Upper lobe of right lung (tissue), 1 donor: ENCODE measurements at regions not wholly inside any gene's neighbourhood (a gene's known extent, or its start where the extent isn't known, plus 50 kb on each side); places are given as distances from the start of the nearest gene placed in this dataset.

ENCODE experiments used
- ATAC-seq: fragments of 200-7000 bp; cut with Tn5 transposase; one replicate; pipeline ENCODE4 v1.9.1; 2020; ENCODE audit warnings: mild to moderate bottlenecking, moderate library complexity
- DNase-seq: peaks from one replicate; pipeline ENCODE4 v3.0.0-alpha.2; 2020
- H3K27ac ChIP-seq: fragments of 200-600 bp; one replicate; pipeline ENCODE4 v1.8.0; 2022
- H3K27me3 ChIP-seq: fragments of 200-600 bp; one replicate; pipeline ENCODE4 v1.8.0; 2022; ENCODE audit warnings: mild to moderate bottlenecking
- H3K36me3 ChIP-seq: fragments of 200-600 bp; one replicate; pipeline ENCODE4 v1.8.0; 2022
- H3K4me1 ChIP-seq: fragments of 200-600 bp; one replicate; pipeline ENCODE4 v1.8.0; 2022
- H3K4me3 ChIP-seq: fragments of 200-600 bp; one replicate; pipeline ENCODE4 v1.8.0; 2022; ENCODE audit warnings: mild to moderate bottlenecking
- H3K9me3 ChIP-seq: fragments of 200-600 bp; one replicate; pipeline ENCODE4 v1.8.0; 2022
- CTCF ChIP-seq: fragments of 200-600 bp; IDR thresholded peaks from one replicate; pipeline ENCODE4 v1.8.0; 2022; ENCODE audit warnings: antibody characterized with exemption
- intact Hi-C: fragments of 100-400 bp; cut with DNase I; formaldehyde crosslinking; loops from one replicate; pipeline ENCODE4 v1.11.0; 2022
- donor health status: DM: no; HTN: yes; CAD: no; lungs with severe emphysema.

- Histone ChIP-seq H3K9me3 (no peaks in the 10 kb centered on the region), H3K27ac (no peak overlapping the region), H3K27me3 (no peaks in the 10 kb centered on the region), H3K4me3 (no peak overlapping the region), H3K4me1 (no peaks in the 10 kb centered on the region), H3K36me3 (no peaks in the 10 kb centered on the region)
- TF ChIP-seq CTCF: peak; percentile 91
- DNase-seq: no peak
- peak; percentile 81 for ATAC-seq
- intact Hi-C loops: no loop called here
Observed at GRCh38 chr2:22355816-22356433, 1029.1 kb upstream of the KLHL29 start.

- TF ChIP-seq CTCF: no peak
- Histone ChIP-seq H3K9me3 (no peaks in the 10 kb centered on the region), H3K36me3 (no peaks in the 10 kb centered on the region), H3K4me1 (no peaks in the 10 kb centered on the region), H3K27me3 (no peaks in the 10 kb centered on the region), H3K4me3 (no peak overlapping the region), H3K27ac (no peak overlapping the region)
- intact Hi-C loops: no loop called here
- ATAC-seq (no peak), DNase-seq (no peak)
Observed at GRCh38 chr2:22359071-22359672, 1025.8 kb upstream of the KLHL29 start.

- no peak for TF ChIP-seq CTCF
- Histone ChIP-seq H3K27me3 (no peaks in the 10 kb centered on the region), H3K9me3 (no peaks in the 10 kb centered on the region), H3K4me3 (no peak overlapping the region), H3K4me1 (no peaks in the 10 kb centered on the region), H3K36me3 (no peaks in the 10 kb centered on the region), H3K27ac (no peak overlapping the region)
- ATAC-seq (peak; percentile 76), DNase-seq (no peak)
- intact Hi-C loops: no loop called here
Observed at GRCh38 chr2:22360735-22361374, 1024.1 kb upstream of the KLHL29 start.

- Histone ChIP-seq H3K4me1 (no peaks in the 10 kb centered on the region), H3K27ac (no peak overlapping the region), H3K36me3 (no peaks in the 10 kb centered on the region), H3K4me3 (no peak overlapping the region), H3K9me3 (no peaks in the 10 kb centered on the region), H3K27me3 (no peaks in the 10 kb centered on the region)
- ATAC-seq (no peak), DNase-seq (no peak)
- intact Hi-C loops: no loop called here
- TF ChIP-seq CTCF: no peak
Observed at GRCh38 chr2:22361571-22361970, 1023.4 kb upstream of the KLHL29 start.

GRCh38 chr2:22375096-22375495, 1009.9 kb upstream of the KLHL29 start:
- Histone ChIP-seq H3K4me3 (no peak overlapping the region), H3K36me3 (no peaks in the 10 kb centered on the region), H3K27ac (no peak overlapping the region), H3K4me1 (no peaks in the 10 kb centered on the region), H3K27me3 (no peaks in the 10 kb centered on the region), H3K9me3 (no peaks in the 10 kb centered on the region)
- intact Hi-C loops: no loop called here
- ATAC-seq (no peak), DNase-seq (no peak)
- TF ChIP-seq CTCF: no peak
